ENCODE measurements at regions not wholly inside any gene's neighbourhood (a gene's known extent, or its start where the extent isn't known, plus 50 kb on each side); places are given as distances from the start of the nearest gene placed in this dataset.

DNA sequence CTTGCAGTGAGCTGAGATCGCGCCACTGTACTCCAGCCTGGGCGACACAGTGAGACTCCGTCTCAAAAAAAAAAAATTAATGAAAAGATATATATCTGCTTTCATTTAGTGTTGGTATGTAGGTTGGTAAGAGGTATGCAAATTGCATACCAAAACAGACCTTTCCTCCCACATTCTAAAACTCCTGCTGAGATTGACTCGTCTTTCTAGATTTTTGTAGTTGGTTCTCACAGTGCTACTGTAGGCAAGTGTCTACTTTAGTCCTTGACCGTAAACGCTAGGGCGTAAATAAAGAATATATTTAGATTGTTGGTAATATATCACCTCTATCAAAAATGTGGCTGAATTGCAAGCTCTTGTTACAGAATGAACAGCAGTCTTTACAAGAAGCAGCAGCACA, 445.9 kb downstream of the CHSY3 start:
- Mint-ChIP-seq H3K9me3 (no peaks in the 10 kb centered on the region), H3K27me3 (ENCODE audit: low read depth, poor library complexity) (no peaks in the 10 kb centered on the region), H3K27ac (no peak overlapping the region), H3K4me1 (no peaks in the 10 kb centered on the region), H3K36me3 (ENCODE audit: low read depth) (no peaks in the 10 kb centered on the region), H3K4me3 (no peak overlapping the region)
- no peak for DNase-seq
- TF ChIP-seq, protein P1, sequence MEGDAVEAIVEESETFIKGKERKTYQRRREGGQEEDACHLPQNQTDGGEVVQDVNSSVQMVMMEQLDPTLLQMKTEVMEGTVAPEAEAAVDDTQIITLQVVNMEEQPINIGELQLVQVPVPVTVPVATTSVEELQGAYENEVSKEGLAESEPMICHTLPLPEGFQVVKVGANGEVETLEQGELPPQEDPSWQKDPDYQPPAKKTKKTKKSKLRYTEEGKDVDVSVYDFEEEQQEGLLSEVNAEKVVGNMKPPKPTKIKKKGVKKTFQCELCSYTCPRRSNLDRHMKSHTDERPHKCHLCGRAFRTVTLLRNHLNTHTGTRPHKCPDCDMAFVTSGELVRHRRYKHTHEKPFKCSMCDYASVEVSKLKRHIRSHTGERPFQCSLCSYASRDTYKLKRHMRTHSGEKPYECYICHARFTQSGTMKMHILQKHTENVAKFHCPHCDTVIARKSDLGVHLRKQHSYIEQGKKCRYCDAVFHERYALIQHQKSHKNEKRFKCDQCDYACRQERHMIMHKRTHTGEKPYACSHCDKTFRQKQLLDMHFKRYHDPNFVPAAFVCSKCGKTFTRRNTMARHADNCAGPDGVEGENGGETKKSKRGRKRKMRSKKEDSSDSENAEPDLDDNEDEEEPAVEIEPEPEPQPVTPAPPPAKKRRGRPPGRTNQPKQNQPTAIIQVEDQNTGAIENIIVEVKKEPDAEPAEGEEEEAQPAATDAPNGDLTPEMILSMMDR (IDR thresholded peaks at IDR 0.05): no peak

DNA sequence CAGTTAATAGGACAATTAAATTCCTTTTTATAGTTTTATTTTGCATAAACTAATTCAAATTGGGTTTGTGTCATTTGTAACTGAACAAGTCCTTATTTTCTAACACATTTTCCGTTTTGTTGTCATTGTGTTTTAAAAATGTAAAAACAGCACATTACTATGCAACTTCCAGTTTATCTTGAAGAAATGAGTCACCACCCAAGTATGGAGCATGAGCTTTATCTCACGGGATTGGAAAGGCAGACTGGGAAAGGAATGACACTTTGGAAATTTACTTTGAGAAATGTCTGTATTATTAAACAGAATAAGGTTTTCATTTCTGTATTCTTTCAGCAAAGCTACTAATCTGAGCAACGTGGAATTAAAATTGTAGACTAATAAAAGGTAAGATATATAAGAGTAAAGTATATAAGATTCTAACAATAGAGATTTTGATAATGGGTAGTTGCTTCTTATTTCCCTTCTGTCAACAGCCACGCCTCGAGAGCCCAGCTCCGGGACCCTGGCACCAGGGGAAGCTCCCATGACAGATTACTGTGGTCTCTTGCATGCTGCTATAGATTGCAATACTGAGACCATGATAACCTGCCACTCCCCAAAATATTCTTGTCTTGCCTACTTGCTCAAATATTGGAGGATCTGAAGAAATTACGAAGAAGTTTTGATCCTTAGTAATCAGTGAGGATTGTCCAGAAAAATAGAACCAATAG, 433.1 kb downstream of the CHSY3 start:
- H3K9me3 Mint-ChIP-seq: no peaks in the 10 kb centered on the region
- peak overlapping the region; percentile 45 for H3K27ac Mint-ChIP-seq
- H3K4me3 Mint-ChIP-seq: no peak overlapping the region
- H3K36me3 Mint-ChIP-seq (ENCODE audit: low read depth): no peaks in the 10 kb centered on the region
- no peaks in the 10 kb centered on the region for H3K4me1 Mint-ChIP-seq
- TF ChIP-seq, protein P1 (IDR thresholded peaks at IDR 0.05): no peak
- H3K27me3 Mint-ChIP-seq (ENCODE audit: low read depth, poor library complexity): no peaks in the 10 kb centered on the region
- DNase-seq: no peak

DNA sequence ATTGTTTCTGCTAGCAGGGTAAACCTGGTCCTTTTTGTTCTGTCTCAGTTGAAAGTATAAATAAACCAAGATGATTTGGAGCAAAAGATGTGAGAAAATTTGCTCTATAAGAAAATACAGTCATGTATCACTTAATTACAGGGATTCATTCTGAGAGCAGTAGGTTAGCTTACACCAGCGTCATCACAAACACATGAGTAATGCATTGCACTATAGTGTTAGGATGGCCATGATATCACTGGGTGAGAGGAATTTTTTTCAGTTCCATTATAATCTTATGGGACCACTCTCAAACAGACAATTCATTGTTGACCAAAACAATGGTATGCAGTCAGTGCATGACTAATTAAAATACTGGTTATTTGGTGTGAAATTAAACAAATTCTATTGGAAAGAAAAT, 430.9 kb downstream of the CHSY3 start:
- H3K9me3 Mint-ChIP-seq: no peaks in the 10 kb centered on the region
- no peaks in the 10 kb centered on the region for H3K27me3 Mint-ChIP-seq (ENCODE audit: low read depth, poor library complexity)
- no peak overlapping the region for H3K4me3 Mint-ChIP-seq
- H3K27ac Mint-ChIP-seq: no peak overlapping the region
- no peak for DNase-seq
- no peaks in the 10 kb centered on the region for H3K36me3 Mint-ChIP-seq (ENCODE audit: low read depth)
- no peaks in the 10 kb centered on the region for H3K4me1 Mint-ChIP-seq
- TF ChIP-seq, protein P1 (IDR thresholded peaks at IDR 0.05): no peak

DNA sequence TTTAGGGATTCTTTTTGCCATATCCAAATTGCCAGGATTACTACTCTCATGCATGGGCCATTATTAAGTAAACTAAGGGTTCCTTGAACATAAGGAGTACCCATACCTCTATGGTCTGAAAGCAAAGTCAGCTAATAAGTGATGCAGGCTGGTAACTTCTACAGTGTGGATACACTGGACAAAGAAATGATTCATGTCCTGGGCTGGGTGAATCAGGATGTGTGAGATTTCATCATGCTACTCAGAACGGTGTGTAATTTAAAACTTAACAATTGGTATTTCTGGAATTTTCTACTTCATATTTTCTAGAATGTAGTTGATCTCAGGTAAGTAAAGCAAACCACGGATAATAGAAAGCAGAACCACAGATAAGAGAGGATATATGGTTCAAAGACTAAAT, 428.8 kb downstream of the CHSY3 start:
- DNase-seq: no peak
- Mint-ChIP-seq H3K4me1 (no peaks in the 10 kb centered on the region), H3K27ac (no peak overlapping the region), H3K27me3 (ENCODE audit: low read depth, poor library complexity) (no peaks in the 10 kb centered on the region), H3K9me3 (peaks cover 8% of the 10 kb centered on the region), H3K36me3 (ENCODE audit: low read depth) (no peaks in the 10 kb centered on the region), H3K4me3 (no peak overlapping the region)
- TF ChIP-seq, protein P1 (IDR thresholded peaks at IDR 0.05): no peak

DNA sequence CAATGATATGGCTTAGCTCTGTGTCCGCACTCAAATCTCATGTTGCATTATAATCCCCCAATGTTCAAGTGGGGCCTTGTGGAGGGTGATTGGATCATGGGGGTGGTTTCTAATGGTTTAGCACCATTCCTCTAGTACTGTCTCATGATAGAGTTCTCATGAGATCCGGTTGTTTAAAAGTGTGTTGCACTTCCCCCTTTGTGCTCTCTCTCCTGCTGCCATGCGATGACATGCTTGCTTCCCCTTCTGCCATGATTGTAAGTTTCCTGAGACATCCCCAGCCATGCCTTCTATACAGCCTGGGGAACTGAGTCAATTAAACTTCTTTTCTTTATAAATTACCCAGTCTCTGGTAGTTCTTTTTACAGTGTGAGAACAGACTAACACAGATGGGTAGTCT, 427.1 kb downstream of the CHSY3 start:
- peaks cover 8% of the 10 kb centered on the region for H3K9me3 Mint-ChIP-seq
- no peak for DNase-seq
- H3K4me1 Mint-ChIP-seq: no peaks in the 10 kb centered on the region
- no peaks in the 10 kb centered on the region for H3K27me3 Mint-ChIP-seq (ENCODE audit: low read depth, poor library complexity)
- TF ChIP-seq, protein P1 (IDR thresholded peaks at IDR 0.05): no peak
- no peaks in the 10 kb centered on the region for H3K36me3 Mint-ChIP-seq (ENCODE audit: low read depth)
- no peak overlapping the region for H3K27ac Mint-ChIP-seq
- H3K4me3 Mint-ChIP-seq: no peak overlapping the region
